Left renal cortex interstitium (tissue), 4 donors: ENCODE measurements at regions not wholly inside any gene's neighbourhood (a gene's known extent, or its start where the extent isn't known, plus 50 kb on each side); places are given as distances from the start of the nearest gene placed in this dataset.
"Not testable (repeated sequence)": the region's sequence is repeated elsewhere in the genome, so short reads cannot be mapped to it uniquely, and the experiment has no call there.

ENCODE experiments used
- DNase-seq, 4 donors: peaks; one replicate each; pipeline ENCODE4 v3.0.0-alpha.2; 2013; ENCODE audit warnings: low read depth in 4 of 4, low spot score in 2 of 4, missing footprints in 1 of 4

DNA sequence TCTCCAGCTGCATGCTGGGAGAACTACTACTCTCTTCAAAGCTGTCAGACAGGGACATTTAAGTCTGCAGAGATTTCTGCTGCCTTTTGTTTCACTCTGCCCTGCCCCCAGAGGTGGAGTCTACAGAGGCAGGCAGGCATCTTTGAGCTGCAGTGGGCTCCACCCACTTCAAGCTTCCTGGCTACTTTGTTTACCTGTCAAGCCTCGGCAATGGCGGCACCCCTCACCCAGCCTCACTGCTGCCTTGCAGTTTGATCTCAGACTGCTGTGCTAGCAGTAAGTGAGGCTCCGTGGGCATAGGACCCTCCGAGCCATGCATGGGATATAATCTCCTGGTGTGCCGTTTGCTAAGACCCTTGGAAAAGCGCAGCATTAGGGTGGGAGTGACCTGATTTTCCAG is 61.7 kb downstream of the DMRTA1 start:
- DNase-seq, result not testable (repeated sequence)

DNA sequence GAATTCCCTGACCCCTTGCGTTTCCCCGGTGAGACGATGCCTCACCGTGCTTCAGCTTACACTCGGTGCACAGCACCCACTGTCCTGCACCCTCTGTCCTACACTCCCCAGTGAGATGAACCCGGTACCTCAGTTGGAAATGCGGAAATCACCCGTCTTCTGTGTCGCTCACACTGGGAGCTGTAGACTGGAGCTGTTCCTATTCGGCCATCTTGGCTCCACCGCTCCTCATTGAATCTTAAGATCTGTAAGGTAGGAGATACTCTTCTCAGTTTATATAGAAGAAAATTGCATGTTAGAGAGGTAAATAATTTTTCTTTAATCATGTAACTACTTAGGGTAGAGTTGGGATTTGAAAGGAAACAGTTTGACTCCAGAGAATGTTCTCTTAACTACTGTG is 62.2 kb downstream of the DMRTA1 start:
- no peak for DNase-seq

DNA sequence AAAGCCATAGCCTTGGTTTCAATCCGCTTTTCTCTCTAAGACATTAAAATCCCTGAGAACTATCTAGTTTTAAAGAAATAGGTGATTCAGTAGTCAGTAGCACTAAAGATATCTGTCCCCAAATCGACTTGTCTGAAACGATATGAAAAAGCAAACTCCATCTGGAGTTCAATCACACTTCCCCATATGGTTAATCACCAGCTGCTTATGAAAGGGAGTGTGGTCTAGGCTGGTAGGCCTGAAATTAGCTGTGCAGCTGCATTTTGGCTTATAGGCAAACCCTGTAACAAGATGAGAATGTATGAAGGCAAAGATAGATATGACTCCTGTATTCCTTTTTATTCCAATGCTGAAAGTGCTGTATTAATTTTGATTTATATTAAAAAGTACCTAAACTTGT is 65.9 kb downstream of the DMRTA1 start:
- DNase-seq, result no peak

- DNase-seq, result no peak
These were observed 68.2 kb downstream of the DMRTA1 start for GRCh38 chr9:22514871-22515270.

GRCh38 chr9:22522206-22522740 is 75.6 kb downstream of the DMRTA1 start:
- DNase-seq, result no peak

DNA sequence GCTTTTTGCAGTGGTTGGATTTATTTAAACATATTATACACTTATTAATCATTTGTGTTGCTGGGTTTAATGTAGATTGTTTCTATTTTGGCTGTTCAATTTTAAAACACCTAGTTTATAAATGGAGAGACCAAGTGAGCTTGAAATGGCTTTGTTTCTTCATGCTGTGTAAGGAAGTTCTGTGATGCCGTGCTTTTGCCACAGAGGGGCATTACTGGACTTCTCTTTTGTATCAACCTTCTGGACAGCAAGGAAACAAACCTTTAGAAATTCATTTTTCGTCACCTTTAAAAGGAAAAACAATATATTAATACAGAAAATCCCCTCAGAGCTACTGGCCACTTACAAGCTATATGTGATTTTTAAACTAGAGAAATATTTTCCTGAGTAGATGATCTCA is 81.9 kb downstream of the DMRTA1 start:
- no peak for DNase-seq

DNA sequence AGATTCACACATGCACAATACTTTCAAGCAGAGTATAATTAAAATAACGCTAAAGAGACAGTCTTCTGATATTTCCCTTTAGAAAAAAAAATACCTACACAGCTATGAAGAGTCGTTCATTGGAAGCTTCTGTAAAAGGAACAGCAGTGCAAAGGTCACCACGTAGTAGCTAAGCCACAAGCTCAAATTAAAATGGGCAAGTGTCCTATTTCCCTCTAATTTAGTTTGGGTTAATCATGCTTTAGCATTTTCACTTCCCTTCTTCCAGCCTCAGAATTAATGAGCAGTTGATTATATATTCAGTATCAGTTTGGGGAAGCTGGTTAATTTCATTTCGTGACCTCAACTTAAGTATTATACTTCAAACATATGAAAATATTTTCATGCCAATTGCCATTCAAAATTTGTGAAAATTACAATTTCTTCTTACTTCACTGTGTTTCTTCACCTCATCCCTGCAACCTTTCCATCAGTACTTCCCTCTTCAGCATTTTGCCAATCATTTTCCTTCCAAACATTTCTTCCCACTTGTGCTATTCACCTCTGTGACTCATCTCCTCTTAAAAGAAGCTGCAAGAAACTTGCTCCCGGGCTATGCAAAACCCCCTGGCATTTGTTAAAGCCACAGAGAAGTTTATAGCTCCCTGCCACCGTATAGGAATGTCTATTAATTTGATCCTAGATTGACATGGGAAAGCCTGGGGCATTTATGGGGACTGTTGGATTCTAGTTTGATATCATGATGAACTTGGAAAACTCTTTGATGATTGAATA is 83.0 kb downstream of the DMRTA1 start:
- DNase-seq, result no peak

DNA sequence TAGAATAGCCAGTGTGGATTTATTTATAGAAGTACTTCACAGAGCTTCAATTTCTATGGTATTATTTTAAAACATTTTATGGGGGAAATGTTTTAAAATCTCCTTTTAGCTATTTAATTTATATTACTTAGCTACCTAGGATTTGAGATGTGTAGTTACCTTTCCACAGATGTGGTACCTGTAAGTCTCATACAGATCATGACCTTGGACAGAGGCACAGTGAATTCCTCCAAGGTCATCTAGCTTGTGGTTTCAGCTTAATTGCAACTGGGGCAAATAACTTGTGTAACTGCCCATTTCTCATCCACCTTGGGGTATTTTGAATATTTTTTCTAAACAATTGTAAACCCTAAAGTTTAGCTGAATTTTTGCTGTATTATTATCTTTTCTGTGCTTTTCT is 89.2 kb downstream of the DMRTA1 start:
- no peak for DNase-seq

- no peak for DNase-seq
These were observed 91.1 kb downstream of the DMRTA1 start for GRCh38 chr9:22537721-22538120.

DNA sequence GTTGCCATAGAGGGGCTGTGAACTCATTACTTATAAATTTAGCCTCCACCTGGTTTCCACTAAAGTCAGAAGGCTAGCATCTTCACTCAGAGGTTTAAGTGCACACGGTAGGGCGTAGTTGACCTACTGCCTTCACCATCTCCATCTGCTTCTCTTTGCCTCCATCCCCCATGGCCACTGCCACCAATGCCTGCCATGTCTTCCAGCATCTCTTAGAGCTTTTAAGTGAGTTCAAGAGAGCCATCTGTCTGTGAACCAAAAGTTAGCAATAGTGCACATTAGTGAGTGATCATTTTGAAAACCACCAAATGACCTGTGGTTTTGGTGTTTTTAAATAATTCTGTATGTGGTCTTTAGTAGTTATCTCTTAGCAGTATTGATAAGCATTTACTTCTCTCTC is 102.0 kb downstream of the DMRTA1 start:
- DNase-seq, result no peak

DNA sequence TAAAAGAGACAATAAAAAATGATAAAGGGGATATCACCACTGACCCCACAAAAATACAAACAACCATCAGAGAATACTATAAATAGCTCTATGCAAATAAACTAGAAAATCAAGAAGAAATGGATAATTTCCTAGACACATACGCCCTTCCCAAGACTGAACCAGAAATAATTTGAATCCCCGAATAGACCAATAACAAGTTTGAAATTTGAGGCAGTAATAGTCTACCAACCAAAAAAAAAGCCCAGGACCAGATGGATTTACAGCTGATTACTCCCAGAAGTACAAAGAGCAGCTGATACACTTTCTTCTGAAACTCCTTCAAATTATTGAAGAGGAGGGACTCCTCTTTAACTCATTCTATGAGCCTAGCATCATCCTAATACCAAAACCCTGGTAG is 128.1 kb downstream of the DMRTA1 start:
- DNase-seq, result no peak

GRCh38 chr9:22580788-22581187 is 134.2 kb downstream of the DMRTA1 start:
- no peak for DNase-seq

DNA sequence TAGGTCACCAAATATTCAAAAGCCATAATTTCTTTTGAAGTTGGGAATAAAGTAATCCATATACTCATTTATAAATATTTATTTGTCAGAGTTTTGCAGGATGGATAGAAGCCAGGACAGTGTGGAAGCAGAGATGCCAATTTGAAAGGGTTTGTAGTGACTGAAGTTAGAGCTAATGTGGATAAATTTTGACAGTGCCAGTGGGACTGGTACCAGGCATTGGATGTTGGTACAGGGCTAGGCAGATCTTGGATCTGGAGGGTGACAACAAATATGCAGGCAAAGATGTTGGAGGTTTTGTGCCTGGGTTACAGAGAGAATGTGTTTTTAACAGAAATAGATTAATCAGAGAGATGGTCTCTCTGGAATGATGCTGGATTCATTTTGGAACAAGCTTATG is 135.6 kb downstream of the DMRTA1 start:
- no peak for DNase-seq

- DNase-seq, result no peak
These were observed 142.3 kb downstream of the DMRTA1 start for GRCh38 chr9:22588918-22589317.

- DNase-seq, result no peak
These were observed 143.9 kb downstream of the DMRTA1 start for GRCh38 chr9:22590336-22591033.

DNA sequence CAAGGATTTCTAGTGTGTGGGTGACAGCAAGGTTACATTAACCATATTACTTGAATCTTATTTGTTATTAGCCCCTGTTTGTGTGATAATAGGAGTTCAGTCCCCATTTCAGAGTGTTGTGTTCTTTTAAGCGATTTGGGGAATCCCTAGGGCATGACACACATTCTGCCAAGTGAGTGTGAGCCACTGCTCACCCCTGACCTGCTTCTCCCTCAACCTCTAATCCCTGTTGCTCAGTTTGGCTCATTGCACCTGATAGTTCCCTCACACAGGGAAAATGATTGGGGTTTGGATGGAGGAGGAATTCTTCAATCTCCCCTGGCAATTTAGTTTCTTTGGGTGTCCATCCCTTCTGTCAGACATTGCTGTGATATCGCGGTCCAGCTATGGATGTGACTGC is 149.2 kb downstream of the DMRTA1 start:
- DNase-seq, result no peak

GRCh38 chr9:22617156-22617555 is 170.5 kb downstream of the DMRTA1 start:
- DNase-seq, result no peak

- no peak for DNase-seq
These were observed 176.2 kb downstream of the DMRTA1 start for GRCh38 chr9:22622815-22623214.

DNA sequence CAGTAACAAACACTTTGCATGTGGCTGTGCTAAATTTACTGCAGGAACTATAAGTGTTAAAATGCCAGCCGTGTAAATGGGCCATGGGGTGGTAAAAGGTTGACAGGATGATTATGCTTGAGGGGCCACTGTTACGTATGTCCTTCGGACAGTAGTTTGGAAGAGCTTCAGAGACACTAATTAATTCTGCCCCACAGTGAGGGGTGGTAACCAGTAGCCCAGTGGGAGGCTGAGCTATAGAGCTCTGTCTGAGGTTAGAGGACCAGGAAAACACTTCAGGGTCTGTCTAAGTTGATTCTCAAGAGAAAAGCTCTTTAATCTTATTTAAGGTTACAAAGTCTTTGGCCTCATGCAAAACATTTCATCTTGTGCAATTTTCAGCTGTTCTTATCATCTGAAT is 176.6 kb downstream of the DMRTA1 start:
- no peak for DNase-seq

DNA sequence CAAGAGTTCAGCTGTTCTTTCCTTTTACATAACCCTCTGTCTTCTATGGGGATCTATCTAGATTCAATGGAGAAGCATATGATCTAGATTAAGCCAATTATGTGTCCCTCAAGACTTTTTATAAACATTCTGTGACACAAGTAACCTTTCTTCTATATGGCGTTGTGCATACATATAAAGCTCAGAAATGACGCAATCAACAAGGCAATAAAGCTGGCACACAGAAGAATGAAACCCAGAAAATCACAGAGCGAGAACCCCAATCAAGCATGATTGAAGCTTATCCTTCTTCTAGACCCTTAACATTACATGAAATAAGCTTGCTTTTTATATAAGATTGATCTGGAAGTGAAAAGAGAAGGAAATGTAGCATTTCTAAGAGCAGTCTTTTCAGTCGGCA is 178.9 kb downstream of the DMRTA1 start:
- no peak for DNase-seq

GRCh38 chr9:22643541-22643940 is 196.9 kb downstream of the DMRTA1 start:
- no peak for DNase-seq

GRCh38 chr9:22645893-22646292 is 199.3 kb downstream of the DMRTA1 start:
- no peak for DNase-seq
